HG03103 (cell line): ENCODE measurements at regions not wholly inside any gene's neighbourhood (a gene's known extent, or its start where the extent isn't known, plus 50 kb on each side); places are given as distances from the start of the nearest gene placed in this dataset.
"Not testable (repeated sequence)": the region's sequence is repeated elsewhere in the genome, so short reads cannot be mapped to it uniquely, and the experiment has no call there.

Experiments
- ATAC-seq: cut with Tn5 transposase; IDR thresholded peaks from one replicate; pipeline ENCODE4 v1.9.1; 2021; ENCODE audit warnings: low read depth; ENCODE audit not compliant: unreplicated experiment

GRCh38 chr2:154580767-154581166, 117.7 kb upstream of the KCNJ3 start:
- no peak for ATAC-seq

- not testable (repeated sequence) for ATAC-seq
These were observed 115.8 kb upstream of the KCNJ3 start for GRCh38 chr2:154582694-154583093.

GRCh38 chr2:154583274-154583673, 115.2 kb upstream of the KCNJ3 start:
- not testable (repeated sequence) for ATAC-seq

GRCh38 chr2:154587739-154588138, 110.8 kb upstream of the KCNJ3 start:
- ATAC-seq = no peak

- ATAC-seq = no peak
These were observed 109.7 kb upstream of the KCNJ3 start for GRCh38 chr2:154588838-154589237.

- no peak for ATAC-seq
These were observed 109.0 kb upstream of the KCNJ3 start for GRCh38 chr2:154589514-154589913.

GRCh38 chr2:154591294-154591820, 107.1 kb upstream of the KCNJ3 start:
- no peak for ATAC-seq

- no peak for ATAC-seq
These were observed 99.3 kb upstream of the KCNJ3 start for GRCh38 chr2:154599189-154599588.

GRCh38 chr2:154600927-154601494, 97.5 kb upstream of the KCNJ3 start:
- no peak for ATAC-seq

- ATAC-seq = no peak
These were observed 94.8 kb upstream of the KCNJ3 start for GRCh38 chr2:154603682-154604081.

- ATAC-seq = no peak
These were observed 90.1 kb upstream of the KCNJ3 start for GRCh38 chr2:154608438-154608837.

GRCh38 chr2:154614906-154615305, 83.6 kb upstream of the KCNJ3 start:
- ATAC-seq = no peak

GRCh38 chr2:154616659-154617058, 81.8 kb upstream of the KCNJ3 start:
- no peak for ATAC-seq

GRCh38 chr2:154620471-154620870, 78.0 kb upstream of the KCNJ3 start:
- ATAC-seq = no peak

- peak; percentile 61 for ATAC-seq
These were observed 74.7 kb upstream of the KCNJ3 start for GRCh38 chr2:154623819-154624218.

GRCh38 chr2:154637456-154637855, 61.0 kb upstream of the KCNJ3 start:
- no peak for ATAC-seq

GRCh38 chr2:154638783-154639182, 59.7 kb upstream of the KCNJ3 start:
- no peak for ATAC-seq

- no peak for ATAC-seq
These were observed 58.5 kb upstream of the KCNJ3 start for GRCh38 chr2:154640000-154640399.
